HK-2 (cell line): ENCODE measurements at regions not wholly inside any gene's neighbourhood (a gene's known extent, or its start where the extent isn't known, plus 50 kb on each side); places are given as distances from the start of the nearest gene placed in this dataset.
"Not testable (repeated sequence)": the region's sequence is repeated elsewhere in the genome, so short reads cannot be mapped to it uniquely, and the experiment has no call there.

Experiments used
- DNase-seq: peaks from one replicate; pipeline ENCODE4 v3.0.0-alpha.2; 2018; ENCODE audit not compliant: unreplicated experiment

- DNase-seq, result not testable (repeated sequence)
Measured at GRCh38 chr5:88615767-88616166, 267.2 kb downstream of the MEF2C start.

GRCh38 chr5:88613051-88613450 lies 269.9 kb downstream of the MEF2C start:
- no peak for DNase-seq

GRCh38 chr5:88610586-88610985 lies 272.4 kb downstream of the MEF2C start:
- DNase-seq, result no peak

- DNase-seq, result no peak
Measured at GRCh38 chr5:88607492-88607891, 275.5 kb downstream of the MEF2C start.

GRCh38 chr5:88606626-88607025 lies 276.4 kb downstream of the MEF2C start:
- no peak for DNase-seq

- DNase-seq, result no peak
Measured at GRCh38 chr5:88606173-88606572, 276.8 kb downstream of the MEF2C start.

GRCh38 chr5:88602584-88602983 lies 280.4 kb downstream of the MEF2C start:
- DNase-seq, result peak; percentile 8

- no peak for DNase-seq
Measured at GRCh38 chr5:88594441-88594840, 288.5 kb downstream of the MEF2C start.

GRCh38 chr5:88588609-88589008 lies 294.4 kb downstream of the MEF2C start:
- DNase-seq, result no peak

- no peak for DNase-seq
Measured at GRCh38 chr5:88583471-88583870, 299.5 kb downstream of the MEF2C start.

GRCh38 chr5:88558366-88558765 lies 289.7 kb upstream of the TMEM161B start:
- DNase-seq, result no peak

- no peak for DNase-seq
Measured at GRCh38 chr5:88557881-88558280, 289.2 kb upstream of the TMEM161B start.

- no peak for DNase-seq
Measured at GRCh38 chr5:88557131-88557530, 288.5 kb upstream of the TMEM161B start.

GRCh38 chr5:88556406-88556805 lies 287.8 kb upstream of the TMEM161B start:
- no peak for DNase-seq

- DNase-seq, result peak; percentile 6
Measured at GRCh38 chr5:88555674-88556073, 287.0 kb upstream of the TMEM161B start.

- no peak for DNase-seq
Measured at GRCh38 chr5:88553986-88554385, 285.3 kb upstream of the TMEM161B start.

- DNase-seq, result no peak
Measured at GRCh38 chr5:88553136-88553875, 284.7 kb upstream of the TMEM161B start.

GRCh38 chr5:88552426-88552825 lies 283.8 kb upstream of the TMEM161B start:
- DNase-seq, result no peak

- DNase-seq, result no peak
Measured at GRCh38 chr5:88551724-88552345, 283.2 kb upstream of the TMEM161B start.

- no peak for DNase-seq
Measured at GRCh38 chr5:88550736-88551135, 282.1 kb upstream of the TMEM161B start.

- no peak for DNase-seq
Measured at GRCh38 chr5:88548136-88548805, 279.6 kb upstream of the TMEM161B start.

- DNase-seq, result no peak
Measured at GRCh38 chr5:88545338-88545737, 276.7 kb upstream of the TMEM161B start.

GRCh38 chr5:88544671-88545070 lies 276.0 kb upstream of the TMEM161B start:
- no peak for DNase-seq
